SK-N-SH (cell line): ENCODE measurements at regions not wholly inside any gene's neighbourhood (a gene's known extent, or its start where the extent isn't known, plus 50 kb on each side); places are given as distances from the start of the nearest gene placed in this dataset.

ENCODE experiments used
- CTCF ChIA-PET: fragments of 300-600, 350-600 bp; formaldehyde crosslinking; extraction: SDS; loops from one replicate; lab custom pipeline; 2021; lab: Yijun Ruan, JAX
- POLR2A ChIA-PET: fragments of 350-600 bp; sonication (Branson Sonifier 250); formaldehyde crosslinking; extraction: SDS; loops from one replicate; lab custom pipeline; 2020; ENCODE audit warnings: antibody characterized with exemption, inconsistent platforms; lab: Yijun Ruan, JAX
- DNase-seq: peaks from one replicate; pipeline ENCODE4 v3.0.0; 2012
- H2AFZ ChIP-seq: fragments of 200-600 bp; sonication (generic); 2 replicates; pipeline ENCODE4 v1.8.1; 2016; ENCODE audit warnings: antibody characterized with exemption, mild to moderate bottlenecking, low read depth
- H3F3A ChIP-seq: fragments of 200-600 bp; sonication (generic); replicated peaks from 2 replicates; pipeline ENCODE3; 2016; ENCODE audit warnings: antibody characterized with exemption, mild to moderate bottlenecking; ENCODE audit not compliant: insufficient read depth
- H3K27ac ChIP-seq, 2 experiments: fragments of 200-500 bp in 1 of 2; fragments of 200-600 bp in 1 of 2; sonication (Bioruptor generic) in 1 of 2; sonication (generic), shearing (Covaris generic) in 1 of 2; 2 replicates each; pipeline versions ENCODE4 v1.5.1 to v1.6.1; 2014 to 2016; ENCODE audit warnings: low read depth in 2 of 2, inconsistent platforms in 1 of 2, low read length in 1 of 2, mild to moderate bottlenecking in 1 of 2, mixed read lengths in 1 of 2
- H3K27me3 ChIP-seq: fragments of 200-600 bp; sonication (generic), shearing (Covaris generic); 2 replicates; pipeline ENCODE4 v1.6.1; 2016; ENCODE audit warnings: mixed run types; ENCODE audit not compliant: insufficient read depth
- H3K36me3 ChIP-seq, 2 experiments: fragments of 200-500 bp in 1 of 2; fragments of 200-600 bp in 1 of 2; sonication (Bioruptor generic) in 1 of 2; sonication (generic) in 1 of 2; replicated peaks in 1 of 2; 2 replicates each; pipeline versions ENCODE3 to v1.5.1; 2014 to 2016; ENCODE audit warnings: low read length in 1 of 2, mild to moderate bottlenecking in 1 of 2; ENCODE audit not compliant: insufficient read depth in 2 of 2, control insufficient read depth in 1 of 2
- H3K4me1 ChIP-seq, 2 experiments: fragments of 200-500 bp in 1 of 2; fragments of 200-600 bp in 1 of 2; sonication (Bioruptor generic) in 1 of 2; sonication (generic), shearing (Covaris generic) in 1 of 2; 2 replicates each; pipeline versions ENCODE4 v1.5.1 to v1.6.1; 2014 to 2016; ENCODE audit warnings: low read depth in 1 of 2, low read length in 1 of 2, mixed run types in 1 of 2; ENCODE audit not compliant: insufficient read depth in 2 of 2, control insufficient read depth in 1 of 2
- H3K4me2 ChIP-seq: fragments of 200-600 bp; sonication (generic), shearing (Covaris generic); 2 replicates; pipeline ENCODE4 v1.6.1; 2017; ENCODE audit warnings: mixed run types
- H3K4me3 ChIP-seq, 2 experiments: fragments of 200-500 bp in 1 of 2; fragments of 200-600 bp in 1 of 2; sonication (Bioruptor generic) in 1 of 2; sonication (generic), shearing (Covaris generic) in 1 of 2; 2 replicates each; pipeline versions ENCODE4 v1.5.1 to v1.8.1; 2014 to 2016; ENCODE audit warnings: low read depth in 2 of 2, inconsistent platforms in 1 of 2, low read length in 1 of 2, mild to moderate bottlenecking in 1 of 2, mixed read lengths in 1 of 2, moderate library complexity in 1 of 2
- H3K79me2 ChIP-seq: fragments of 200-600 bp; sonication (generic); 2 replicates; pipeline ENCODE4 v1.8.1; 2017; ENCODE audit warnings: mild to moderate bottlenecking; ENCODE audit not compliant: insufficient read depth
- H3K9ac ChIP-seq: fragments of 200-600 bp; sonication (generic); 2 replicates; pipeline ENCODE4 v1.6.1; 2017; ENCODE audit warnings: mixed run types
- H3K9me2 ChIP-seq: fragments of 200-600 bp; sonication (generic); 2 replicates; pipeline ENCODE4 v1.6.1; 2017; ENCODE audit warnings: mixed run types
- H3K9me3 ChIP-seq: fragments of 200-600 bp; sonication (generic); 2 replicates; pipeline ENCODE4 v1.6.1; 2017; ENCODE audit warnings: mixed run types, mild to moderate bottlenecking, moderate library complexity
- H4K20me1 ChIP-seq: fragments of 200-600 bp; sonication (generic); 2 replicates; pipeline ENCODE4 v1.6.1; 2017; ENCODE audit warnings: mild to moderate bottlenecking, mixed run types; ENCODE audit not compliant: insufficient read depth
- CHD2 ChIP-seq: fragments of 150-350 bp; IDR thresholded peaks from 2 replicates; pipeline ENCODE4 v1.6.1; 2018; ENCODE audit warnings: low read length; ENCODE audit not compliant: partially characterized antibody
- EP300 ChIP-seq, 2 experiments: IDR thresholded peaks; 2 replicates each; pipeline versions ENCODE4 v1.4.0 to v1.6.1; 2012; ENCODE audit warnings: borderline replicate concordance in 1 of 2, low read depth in 1 of 2, low read length in 1 of 2
- FOSL2 ChIP-seq: IDR thresholded peaks from 2 replicates; pipeline ENCODE4 v1.4.0; 2012; ENCODE audit warnings: low read depth, mild to moderate bottlenecking, moderate library complexity, borderline replicate concordance
- FOXJ3 ChIP-seq: sonication (generic); formaldehyde crosslinking; IDR thresholded peaks from 2 replicates; pipeline ENCODE4 v1.5.1; 2020; ENCODE audit warnings: mild to moderate bottlenecking, missing genetic modification reagents
- GABPA ChIP-seq: IDR thresholded peaks from 2 replicates; pipeline ENCODE4 v1.4.0; 2012; ENCODE audit warnings: low read depth, mild to moderate bottlenecking
- MAX ChIP-seq: IDR thresholded peaks from 2 replicates; pipeline ENCODE4 v1.4.0; 2012; ENCODE audit warnings: low read depth
- MXI1 ChIP-seq: IDR thresholded peaks from 2 replicates; pipeline ENCODE4 v1.6.1; 2012; ENCODE audit warnings: mild to moderate bottlenecking, low read depth, low read length, improper control_type of control experiment
- NFIC ChIP-seq: IDR thresholded peaks from 2 replicates; pipeline ENCODE4 v1.4.0; 2012; ENCODE audit warnings: borderline replicate concordance
- NRF1 ChIP-seq: IDR thresholded peaks from 2 replicates; pipeline ENCODE4 v1.6.1; 2012; ENCODE audit warnings: low read depth, mild to moderate bottlenecking, low read length
- PBX3 ChIP-seq: IDR thresholded peaks from 2 replicates; pipeline ENCODE4; 2012
- POLR2AphosphoS5 ChIP-seq: IDR thresholded peaks from 2 replicates; pipeline ENCODE4 v1.6.1; 2012; ENCODE audit warnings: low read depth, low read length
- RAD21 ChIP-seq: IDR thresholded peaks from 2 replicates; pipeline ENCODE4 v1.6.1; 2012; ENCODE audit warnings: mild to moderate bottlenecking, low read length
- RCOR1 ChIP-seq: fragments of 150-350 bp; IDR thresholded peaks from 2 replicates; pipeline ENCODE4 v1.6.1; 2017; ENCODE audit warnings: antibody characterized with exemption, low read length
- SIN3A ChIP-seq: IDR thresholded peaks from 2 replicates; pipeline ENCODE4 v1.6.1; 2012; ENCODE audit warnings: low read depth, mild to moderate bottlenecking, low read length, moderate library complexity, borderline replicate concordance
- TAF1 ChIP-seq: IDR thresholded peaks from 2 replicates; pipeline ENCODE4 v1.6.1; 2012; ENCODE audit warnings: low read depth, mild to moderate bottlenecking, low read length, moderate library complexity, borderline replicate concordance
- TEAD4 ChIP-seq: IDR thresholded peaks from 2 replicates; pipeline ENCODE4 v1.4.0; 2012; ENCODE audit warnings: mild to moderate bottlenecking, borderline replicate concordance; ENCODE audit not compliant: insufficient read depth
- USF1 ChIP-seq: IDR thresholded peaks from 2 replicates; pipeline ENCODE4 v1.4.0; 2012; ENCODE audit warnings: low read depth, borderline replicate concordance
- USF2 ChIP-seq: fragments of 150-350 bp; IDR thresholded peaks from 2 replicates; pipeline ENCODE4 v1.6.1; 2017; ENCODE audit warnings: antibody characterized with exemption, low read length, low read depth, borderline replicate concordance
- WGBS: methylation state at CpG from one replicate; pipeline ENCODE4 v1.1.6; 2017; ENCODE audit warnings: low lambda C conversion rate; 5-methylcytosine and 5-hydroxymethylcytosine counted together

- CTCF ChIA-PET, result interaction anchor here (1.3 to 1.8 kb wide), 3 partner anchors 24 to 68 kb away, joined by 4 to 5 read pairs (median 4); no protein-coding TSS in a partner anchor
- 36% methylated on average over 3 of the region's 3 CpGs for WGBS
- no peaks in the 10 kb centered on the region for H3K9me2 ChIP-seq
- H3K9ac ChIP-seq, result no peak overlapping the region
- H3K4me3 ChIP-seq, result no peak overlapping the region
- H2AFZ ChIP-seq, result no peak overlapping the region
- H3K4me1 ChIP-seq, result no peaks in the 10 kb centered on the region
- no peaks in the 10 kb centered on the region for H3F3A ChIP-seq
- POLR2A ChIA-PET, result no interaction called here
- H3K79me2 ChIP-seq, result no peaks in the 10 kb centered on the region
- TF ChIP-seq EP300 (IDR thresholded peaks at IDR 0.05; ENCODE audit: borderline replicate concordance in 1 of 2, low read depth in 1 of 2, low read length in 1 of 2), result no peak
- TF ChIP-seq PBX3, result no peak
- TF ChIP-seq CHD2, result no peak
- no peak for TF ChIP-seq TAF1
- TF ChIP-seq SIN3A, result no peak
- no peak for TF ChIP-seq FOXJ3 (CRISPR knock-in tag)
- TF ChIP-seq USF1, result no peak
- TF ChIP-seq, all 33 proteins: peak for 0
- DNase-seq, result no peak
- Histone ChIP-seq H3K9me3 (no peaks in the 10 kb centered on the region), H3K4me2 (no peak overlapping the region), H3K27ac (no peak overlapping the region), H3K36me3 (no peaks in the 10 kb centered on the region), H3K27me3 (peaks cover 10% of the 10 kb centered on the region; the same call in 1 of the 2 replicates), H4K20me1 (no peaks in the 10 kb centered on the region)
These were observed 50.4 kb upstream of the ENPP7 start for GRCh38 chr17:79680318-79680695.

GRCh38 chr17:79679631-79680317, 51.0 kb upstream of the ENPP7 start:
- 58% methylated on average over 17 of the region's 19 CpGs for WGBS
- Histone ChIP-seq H2AFZ (no peak overlapping the region), H3K9me2 (no peaks in the 10 kb centered on the region), H3K9ac (no peak overlapping the region), H3K9me3 (0 out of 2 replicates have a peak, but pooled peaks cover under 1% of the 10 kb centered on the region), H3K36me3 (no peaks in the 10 kb centered on the region), H3F3A (no peaks in the 10 kb centered on the region), H3K4me3 (no peak overlapping the region), H3K4me1 (no peaks in the 10 kb centered on the region), H3K4me2 (no peak overlapping the region), H3K27me3 (peaks cover 10% of the 10 kb centered on the region; the same call in 1 of the 2 replicates), H3K79me2 (no peaks in the 10 kb centered on the region), H3K27ac (no peak overlapping the region), H4K20me1 (no peaks in the 10 kb centered on the region)
- ChIA-PET POLR2A (interaction anchor here (0.7 kb wide), 1 partner anchor 330 kb away, joined by 3 read pairs; no protein-coding TSS in a partner anchor), CTCF (interaction anchor here (1.1 to 1.8 kb wide), 3 partner anchors 25 to 67 kb away, joined by 3 to 5 read pairs (median 4); no protein-coding TSS in a partner anchor)
- TF ChIP-seq MXI1 (no peak), POLR2AphosphoS5 (no peak), NRF1 (no peak), CHD2 (no peak), RAD21 (no peak), MAX (no peak), NFIC (no peak), GABPA (no peak), USF1 (no peak), TEAD4 (no peak), USF2 (no peak), FOSL2 (no peak), RCOR1 (no peak)
- DNase-seq, result no peak
